GM21619 (cell line): ENCODE measurements at regions not wholly inside any gene's neighbourhood (a gene's known extent, or its start where the extent isn't known, plus 50 kb on each side); places are given as distances from the start of the nearest gene placed in this dataset.
"Not testable (repeated sequence)": the region's sequence is repeated elsewhere in the genome, so short reads cannot be mapped to it uniquely, and the experiment has no call there.

Experiments used
- ATAC-seq: cut with Tn5 transposase; IDR thresholded peaks from one replicate; pipeline ENCODE4 v1.9.1; 2021; ENCODE audit not compliant: unreplicated experiment

- ATAC-seq: not testable (repeated sequence)
Observed at GRCh38 chr21:32823296-32823695, 51.7 kb upstream of the PAXBP1 start.

GRCh38 chr21:32824950-32825349, 53.4 kb upstream of the PAXBP1 start:
- no peak for ATAC-seq

- ATAC-seq: peak; percentile 57
Observed at GRCh38 chr21:32826329-32827167, 55.0 kb upstream of the PAXBP1 start.

GRCh38 chr21:32828908-32829307, 57.4 kb upstream of the PAXBP1 start:
- no peak for ATAC-seq

- ATAC-seq: no peak
Observed at GRCh38 chr21:32829504-32829903, 57.9 kb upstream of the PAXBP1 start.

- not testable (repeated sequence) for ATAC-seq
Observed at GRCh38 chr21:32831779-32832178, 60.2 kb upstream of the PAXBP1 start.

GRCh38 chr21:32834211-32834915, 62.8 kb upstream of the PAXBP1 start:
- no peak for ATAC-seq

- no peak for ATAC-seq
Observed at GRCh38 chr21:32834916-32835235, 63.3 kb upstream of the PAXBP1 start.

- no peak for ATAC-seq
Observed at GRCh38 chr21:32842146-32842545, 70.6 kb upstream of the PAXBP1 start.

GRCh38 chr21:32843561-32843960, 72.0 kb upstream of the PAXBP1 start:
- no peak for ATAC-seq

GRCh38 chr21:32844076-32844475, 72.5 kb upstream of the PAXBP1 start:
- ATAC-seq: no peak

- ATAC-seq: no peak
Observed at GRCh38 chr21:32844653-32845436, 73.3 kb upstream of the PAXBP1 start.

- ATAC-seq: no peak
Observed at GRCh38 chr21:32858628-32859027, 87.1 kb upstream of the PAXBP1 start.

- ATAC-seq: no peak
Observed at GRCh38 chr21:32860399-32860798, 88.8 kb upstream of the PAXBP1 start.

- no peak for ATAC-seq
Observed at GRCh38 chr21:32861866-32862265, 90.3 kb upstream of the PAXBP1 start.

GRCh38 chr21:32867597-32867996, 96.0 kb upstream of the PAXBP1 start:
- no peak for ATAC-seq

- ATAC-seq: no peak
Observed at GRCh38 chr21:32868631-32869454, 97.3 kb upstream of the PAXBP1 start.

GRCh38 chr21:32869459-32869858, 97.9 kb upstream of the PAXBP1 start:
- no peak for ATAC-seq

- no peak for ATAC-seq
Observed at GRCh38 chr21:32876426-32876825, 104.9 kb upstream of the PAXBP1 start.

- ATAC-seq: not testable (repeated sequence)
Observed at GRCh38 chr21:32877888-32878287, 106.3 kb upstream of the PAXBP1 start.

GRCh38 chr21:32878661-32879060, 107.1 kb upstream of the PAXBP1 start:
- no peak for ATAC-seq
